SK-N-MC (cell line): ENCODE measurements at regions not wholly inside any gene's neighbourhood (a gene's known extent, or its start where the extent isn't known, plus 50 kb on each side); places are given as distances from the start of the nearest gene placed in this dataset.

Source experiments
- EZH2 ChIP-seq: fragments of 200-600 bp; sonication (generic); IDR thresholded peaks from one replicate; pipeline ENCODE4 v1.6.1; 2017; ENCODE audit warnings: antibody characterized with exemption
- POLR2AphosphoS5 ChIP-seq: IDR thresholded peaks from 2 replicates; pipeline ENCODE4 v1.6.1; 2012; ENCODE audit warnings: mild to moderate bottlenecking, low read depth, low read length, borderline replicate concordance

- TF ChIP-seq EZH2 (no peak), POLR2AphosphoS5 (peak; percentile 54; the same call in 1 of the 2 replicates)
Measured at GRCh38 chr6:132972971-132973370, 158.6 kb downstream of the RPS12 start.
